Smooth muscle cell (in vitro differentiated cells): ENCODE measurements at regions not wholly inside any gene's neighbourhood (a gene's known extent, or its start where the extent isn't known, plus 50 kb on each side); places are given as distances from the start of the nearest gene placed in this dataset.

ENCODE experiments used
- DNase-seq: peaks from one replicate; lab custom pipeline; 2025; ENCODE audit not compliant: unreplicated experiment; lab: John Stamatoyannopoulos, UW
- H2AFZ ChIP-seq: fragments of 200-600 bp; sonication (generic); 2 replicates; pipeline ENCODE4 v1.6.0; 2016; ENCODE audit warnings: antibody characterized with exemption, low read depth, mild to moderate bottlenecking
- H3F3A ChIP-seq: fragments of 200-600 bp; sonication (generic); 2 replicates; pipeline ENCODE4 v1.6.0; 2017; ENCODE audit warnings: antibody characterized with exemption, low read depth
- H3K27ac ChIP-seq: fragments of 200-600 bp; sonication (generic); 2 replicates; pipeline ENCODE4 v1.5.1; 2016; ENCODE audit warnings: low read depth, mild to moderate bottlenecking
- H3K27me3 ChIP-seq: fragments of 200-600 bp; sonication (generic); 2 replicates; pipeline ENCODE4 v1.6.1; 2016; ENCODE audit warnings: low read depth, mild to moderate bottlenecking
- H3K36me3 ChIP-seq: fragments of 200-600 bp; sonication (generic); 2 replicates; pipeline ENCODE4 v1.5.1; 2016; ENCODE audit warnings: low read depth
- H3K4me1 ChIP-seq: fragments of 200-600 bp; sonication (generic); 2 replicates; pipeline ENCODE4 v1.5.1; 2016; ENCODE audit warnings: low read depth
- H3K4me2 ChIP-seq: fragments of 200-600 bp; sonication (generic); 2 replicates; pipeline ENCODE4 v1.6.0; 2016; ENCODE audit warnings: mild to moderate bottlenecking
- H3K4me3 ChIP-seq: fragments of 200-600 bp; sonication (generic); 2 replicates; pipeline ENCODE4 v1.5.1; 2016; ENCODE audit warnings: mild to moderate bottlenecking
- H3K79me2 ChIP-seq: fragments of 200-600 bp; sonication (generic); 2 replicates; pipeline ENCODE4 v1.6.0; 2016; ENCODE audit warnings: low read depth, mild to moderate bottlenecking
- H3K9ac ChIP-seq: fragments of 200-600 bp; sonication (generic); 2 replicates; pipeline ENCODE4 v1.6.0; 2016; ENCODE audit warnings: low read depth
- H3K9me3 ChIP-seq: fragments of 200-600 bp; sonication (generic); replicated peaks from 2 replicates; pipeline ENCODE4 v1.5.1; 2016; ENCODE audit warnings: low read depth
- H4K20me1 ChIP-seq: fragments of 200-600 bp; sonication (generic); 2 replicates; pipeline ENCODE4 v1.6.0; 2016; ENCODE audit warnings: low read depth
- WGBS: methylation state at CpG from one replicate; pipeline ENCODE4 v1.1.7; 2016; ENCODE audit warnings: low lambda C conversion rate; 5-methylcytosine and 5-hydroxymethylcytosine counted together
- TF ChIP-seq, protein P1 (sequence below): fragments of 200-600 bp; sonication (generic); IDR thresholded peaks from 2 replicates; pipeline ENCODE4 v1.5.1; 2017; ENCODE audit warnings: borderline replicate concordance, mild to moderate bottlenecking, antibody characterized with exemption; ENCODE audit not compliant: insufficient read depth, poor library complexity, severe bottlenecking

DNA sequence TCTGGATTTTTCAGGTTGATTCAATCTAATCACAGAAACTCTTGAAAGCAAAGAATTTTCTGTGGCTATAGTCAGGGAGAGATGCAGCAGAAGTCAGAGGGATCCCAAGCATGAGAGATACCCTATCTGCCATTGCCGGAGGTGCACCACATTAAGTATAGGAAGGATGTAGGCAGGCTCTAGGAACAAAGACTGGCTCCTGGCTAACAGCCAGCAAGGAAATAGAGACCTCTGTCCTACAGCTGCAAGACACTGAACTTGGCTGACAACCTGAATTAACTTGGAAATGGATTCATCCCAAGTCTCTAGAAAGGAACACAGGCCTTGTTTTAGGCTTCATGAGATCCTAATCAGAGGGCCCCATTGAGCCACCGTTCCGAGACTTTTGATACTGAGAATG lies 364.9 kb upstream of the FLRT2 start:
- DNase-seq, result no peak
- TF ChIP-seq, protein P1, sequence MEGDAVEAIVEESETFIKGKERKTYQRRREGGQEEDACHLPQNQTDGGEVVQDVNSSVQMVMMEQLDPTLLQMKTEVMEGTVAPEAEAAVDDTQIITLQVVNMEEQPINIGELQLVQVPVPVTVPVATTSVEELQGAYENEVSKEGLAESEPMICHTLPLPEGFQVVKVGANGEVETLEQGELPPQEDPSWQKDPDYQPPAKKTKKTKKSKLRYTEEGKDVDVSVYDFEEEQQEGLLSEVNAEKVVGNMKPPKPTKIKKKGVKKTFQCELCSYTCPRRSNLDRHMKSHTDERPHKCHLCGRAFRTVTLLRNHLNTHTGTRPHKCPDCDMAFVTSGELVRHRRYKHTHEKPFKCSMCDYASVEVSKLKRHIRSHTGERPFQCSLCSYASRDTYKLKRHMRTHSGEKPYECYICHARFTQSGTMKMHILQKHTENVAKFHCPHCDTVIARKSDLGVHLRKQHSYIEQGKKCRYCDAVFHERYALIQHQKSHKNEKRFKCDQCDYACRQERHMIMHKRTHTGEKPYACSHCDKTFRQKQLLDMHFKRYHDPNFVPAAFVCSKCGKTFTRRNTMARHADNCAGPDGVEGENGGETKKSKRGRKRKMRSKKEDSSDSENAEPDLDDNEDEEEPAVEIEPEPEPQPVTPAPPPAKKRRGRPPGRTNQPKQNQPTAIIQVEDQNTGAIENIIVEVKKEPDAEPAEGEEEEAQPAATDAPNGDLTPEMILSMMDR, result no peak
- WGBS, result 95% methylated on average over 3 of the region's 3 CpGs

DNA sequence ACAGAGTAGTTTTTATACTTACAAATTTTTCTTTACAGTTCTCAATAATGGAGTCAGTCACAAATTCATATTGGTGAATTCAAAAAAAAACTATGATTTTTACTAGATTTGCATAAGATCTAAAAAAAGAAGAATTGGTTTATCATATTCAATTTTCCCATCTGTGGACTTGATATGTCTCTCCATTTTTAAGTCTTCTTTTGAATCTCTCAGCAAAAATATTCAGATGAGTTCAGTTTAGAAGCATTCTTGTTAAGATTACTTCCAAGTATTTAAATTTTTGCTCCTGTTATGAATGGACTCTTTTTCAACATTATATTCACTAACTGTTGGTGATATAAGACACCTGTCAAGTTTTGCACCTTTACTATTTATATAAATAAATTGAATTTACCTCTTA lies 360.6 kb upstream of the FLRT2 start:
- H3K4me3 ChIP-seq, result no peak overlapping the region
- no peak overlapping the region for H3K9ac ChIP-seq
- TF ChIP-seq, protein P1, result no peak
- no peaks in the 10 kb centered on the region for H3K4me1 ChIP-seq
- H3F3A ChIP-seq, result no peaks in the 10 kb centered on the region
- no peaks in the 10 kb centered on the region for H3K36me3 ChIP-seq
- DNase-seq, result no peak
- no peaks in the 10 kb centered on the region for H3K27me3 ChIP-seq
- no peak overlapping the region for H2AFZ ChIP-seq
- no peaks in the 10 kb centered on the region for H4K20me1 ChIP-seq
- H3K79me2 ChIP-seq, result no peaks in the 10 kb centered on the region
- no peak overlapping the region for H3K4me2 ChIP-seq
- H3K27ac ChIP-seq, result no peak overlapping the region
- H3K9me3 ChIP-seq, result no peaks in the 10 kb centered on the region

More for the DNA sequence above, 364.9 kb upstream of the FLRT2 start:
- Histone ChIP-seq H3K27me3 (no peaks in the 10 kb centered on the region), H4K20me1 (no peaks in the 10 kb centered on the region), H3K4me3 (no peak overlapping the region), H2AFZ (no peak overlapping the region), H3K36me3 (no peaks in the 10 kb centered on the region), H3K27ac (no peak overlapping the region), H3F3A (no peaks in the 10 kb centered on the region), H3K9me3 (no peaks in the 10 kb centered on the region), H3K4me2 (no peak overlapping the region), H3K4me1 (no peaks in the 10 kb centered on the region), H3K79me2 (no peaks in the 10 kb centered on the region), H3K9ac (no peak overlapping the region)

DNA sequence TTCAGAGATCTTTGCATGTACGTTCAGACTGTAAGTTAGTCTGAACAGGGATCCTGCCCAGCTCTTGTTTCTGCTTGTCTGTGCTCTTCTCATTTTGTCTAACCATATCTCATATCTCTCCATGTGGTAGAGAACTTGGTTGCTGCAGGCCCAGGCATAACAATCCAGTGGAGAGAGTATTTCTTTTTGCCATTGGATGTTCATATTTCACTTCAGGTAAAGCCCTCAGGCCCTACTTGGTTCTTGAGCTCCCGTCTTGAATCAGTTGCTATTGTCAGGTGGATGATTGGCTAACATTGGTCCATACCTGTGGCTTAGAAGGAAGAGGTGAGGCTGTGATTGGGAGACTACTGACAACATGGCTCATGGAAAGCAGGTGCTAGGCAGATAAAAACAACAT lies 357.7 kb upstream of the FLRT2 start:
- Histone ChIP-seq H3K9ac (no peak overlapping the region), H4K20me1 (no peaks in the 10 kb centered on the region), H3K36me3 (no peaks in the 10 kb centered on the region), H3F3A (no peaks in the 10 kb centered on the region), H3K27me3 (no peaks in the 10 kb centered on the region), H3K4me1 (no peaks in the 10 kb centered on the region), H3K27ac (no peak overlapping the region), H3K79me2 (no peaks in the 10 kb centered on the region), H3K4me3 (no peak overlapping the region), H3K9me3 (no peaks in the 10 kb centered on the region), H2AFZ (no peak overlapping the region), H3K4me2 (no peak overlapping the region)
- TF ChIP-seq, protein P1, result no peak
- DNase-seq, result no peak
- WGBS, result 82% methylated on average over 2 of the region's 2 CpGs

DNA sequence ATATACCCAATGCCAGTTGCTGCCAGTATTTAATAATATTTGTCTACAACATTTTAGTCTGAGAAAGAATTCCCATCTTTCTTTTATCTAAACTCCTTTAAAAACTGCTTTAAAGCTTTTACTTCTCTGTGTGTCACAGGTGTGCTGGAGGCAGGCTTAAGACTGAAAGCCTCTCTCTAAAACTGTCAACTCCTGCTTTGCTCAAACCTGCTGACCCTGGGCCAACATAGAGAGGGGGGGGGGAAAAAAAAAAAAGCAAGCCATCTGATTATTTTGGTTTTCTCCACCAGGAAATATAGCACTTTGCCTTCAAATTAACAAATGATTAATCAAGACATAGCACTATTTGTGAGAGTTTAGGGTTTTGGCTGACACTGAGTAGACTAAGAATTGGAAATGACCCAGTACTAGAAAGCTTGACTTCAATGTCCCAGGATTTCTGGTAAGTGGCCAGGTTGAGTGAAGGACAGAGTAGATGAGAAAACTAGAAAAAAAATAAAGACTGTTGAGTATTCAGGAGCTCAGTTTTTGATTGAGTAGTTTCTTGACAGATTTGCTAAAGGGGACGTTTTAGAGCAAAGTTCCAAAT lies 357.0 kb upstream of the FLRT2 start:
- TF ChIP-seq, protein P1, result no peak
- no peak overlapping the region for H3K4me2 ChIP-seq
- H3K4me1 ChIP-seq, result no peaks in the 10 kb centered on the region
- no peaks in the 10 kb centered on the region for H3K79me2 ChIP-seq
- no peak overlapping the region for H3K27ac ChIP-seq
- H4K20me1 ChIP-seq, result no peaks in the 10 kb centered on the region
- no peaks in the 10 kb centered on the region for H3K27me3 ChIP-seq
- H3F3A ChIP-seq, result no peaks in the 10 kb centered on the region
- no peaks in the 10 kb centered on the region for H3K9me3 ChIP-seq
- H3K4me3 ChIP-seq, result no peak overlapping the region
- H3K9ac ChIP-seq, result no peak overlapping the region
- no peaks in the 10 kb centered on the region for H3K36me3 ChIP-seq
- no peak for DNase-seq
- H2AFZ ChIP-seq, result no peak overlapping the region
- 83% methylated on average over 1 of the region's 1 CpG for WGBS
